ENCODE measurements at regions not wholly inside any gene's neighbourhood (a gene's known extent, or its start where the extent isn't known, plus 50 kb on each side); places are given as distances from the start of the nearest gene placed in this dataset.

DNA sequence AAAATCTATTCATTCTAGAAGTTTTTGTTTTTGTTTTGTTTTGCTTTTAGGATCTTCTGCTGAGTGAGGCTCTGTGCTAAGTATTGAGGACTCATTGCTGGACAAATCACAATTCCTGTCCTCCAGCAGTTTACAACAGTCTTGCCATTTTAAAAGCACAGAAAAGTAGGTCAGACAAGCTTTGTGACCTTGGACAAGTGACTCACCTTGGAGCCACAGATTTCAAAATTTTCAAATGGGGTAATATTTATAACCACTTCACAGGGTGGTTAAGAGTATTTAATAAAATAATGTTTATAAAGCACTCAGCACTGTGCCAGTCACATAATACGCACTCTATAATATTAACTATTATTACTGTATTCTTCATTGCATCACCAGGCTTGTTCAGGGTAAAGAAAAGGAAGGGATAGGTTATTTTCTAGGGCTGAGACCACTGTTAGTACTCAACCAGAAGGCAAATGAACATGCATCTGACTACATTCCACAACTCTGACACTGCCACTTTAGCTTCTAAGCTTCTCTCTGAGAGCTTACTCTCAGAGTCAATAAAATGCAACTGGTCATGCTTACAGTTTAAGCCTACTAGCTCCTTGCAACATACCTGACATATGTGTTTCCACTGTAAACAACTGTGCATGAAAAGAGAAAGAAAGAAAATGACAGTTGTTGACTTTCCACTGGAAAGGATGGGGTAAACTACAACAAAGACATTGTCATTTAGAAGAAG is 63.2 kb upstream of the FIBIN start:
- TF ChIP-seq, protein P1, sequence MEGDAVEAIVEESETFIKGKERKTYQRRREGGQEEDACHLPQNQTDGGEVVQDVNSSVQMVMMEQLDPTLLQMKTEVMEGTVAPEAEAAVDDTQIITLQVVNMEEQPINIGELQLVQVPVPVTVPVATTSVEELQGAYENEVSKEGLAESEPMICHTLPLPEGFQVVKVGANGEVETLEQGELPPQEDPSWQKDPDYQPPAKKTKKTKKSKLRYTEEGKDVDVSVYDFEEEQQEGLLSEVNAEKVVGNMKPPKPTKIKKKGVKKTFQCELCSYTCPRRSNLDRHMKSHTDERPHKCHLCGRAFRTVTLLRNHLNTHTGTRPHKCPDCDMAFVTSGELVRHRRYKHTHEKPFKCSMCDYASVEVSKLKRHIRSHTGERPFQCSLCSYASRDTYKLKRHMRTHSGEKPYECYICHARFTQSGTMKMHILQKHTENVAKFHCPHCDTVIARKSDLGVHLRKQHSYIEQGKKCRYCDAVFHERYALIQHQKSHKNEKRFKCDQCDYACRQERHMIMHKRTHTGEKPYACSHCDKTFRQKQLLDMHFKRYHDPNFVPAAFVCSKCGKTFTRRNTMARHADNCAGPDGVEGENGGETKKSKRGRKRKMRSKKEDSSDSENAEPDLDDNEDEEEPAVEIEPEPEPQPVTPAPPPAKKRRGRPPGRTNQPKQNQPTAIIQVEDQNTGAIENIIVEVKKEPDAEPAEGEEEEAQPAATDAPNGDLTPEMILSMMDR (IDR thresholded peaks at IDR 0.05): no peak
- TF ChIP-seq POLR2A (IDR thresholded peaks at IDR 0.05): no peak

Data from body of pancreas (tissue), 4 donors.